HG02970 (cell line): ENCODE measurements at regions not wholly inside any gene's neighbourhood (a gene's known extent, or its start where the extent isn't known, plus 50 kb on each side); places are given as distances from the start of the nearest gene placed in this dataset.

Experiments
- ATAC-seq: cut with Tn5 transposase; IDR thresholded peaks from one replicate; pipeline ENCODE4 v1.9.1; 2021; ENCODE audit warnings: mild to moderate bottlenecking, moderate library complexity, moderate number of reproducible peaks; ENCODE audit not compliant: unreplicated experiment, low FRiP score

DNA sequence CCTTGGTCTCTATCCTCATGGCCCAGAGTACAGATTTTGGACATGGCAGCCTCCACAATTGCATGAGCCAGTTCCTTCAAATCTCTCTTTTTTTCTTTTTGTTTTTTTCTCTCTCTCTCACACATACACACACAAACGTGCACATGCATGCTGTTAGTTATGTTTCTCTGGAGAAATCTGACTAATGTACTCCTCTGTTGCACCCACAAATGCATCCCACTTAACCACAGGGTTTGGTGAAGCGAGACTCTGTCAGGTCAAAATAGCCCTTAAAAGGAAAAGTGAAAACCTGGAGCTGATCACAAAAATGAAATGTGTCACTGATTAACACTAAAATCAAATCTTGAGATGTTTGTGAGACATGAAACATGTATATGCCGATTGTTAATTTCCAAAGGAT lies 374.6 kb upstream of the ARGLU1 start:
- ATAC-seq = no peak

DNA sequence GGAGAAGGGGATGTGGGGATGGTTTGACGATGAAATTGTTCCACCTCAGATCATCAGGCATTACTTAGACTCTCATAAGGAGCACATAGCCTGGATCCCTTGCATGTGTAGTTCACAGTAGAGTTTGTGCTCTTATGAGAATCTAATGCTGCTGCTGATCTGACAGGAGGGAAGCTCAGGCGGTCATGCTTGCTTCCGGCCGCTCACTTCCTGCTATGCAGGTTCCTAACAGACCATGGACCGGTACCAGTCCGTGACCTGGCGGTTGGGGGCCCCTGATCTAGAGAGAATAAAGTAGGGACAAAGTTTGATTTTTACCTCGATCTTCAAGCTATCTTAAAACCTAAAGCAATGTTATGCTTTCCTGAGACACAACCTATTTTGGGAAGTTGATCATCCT lies 373.8 kb upstream of the ARGLU1 start:
- no peak for ATAC-seq

DNA sequence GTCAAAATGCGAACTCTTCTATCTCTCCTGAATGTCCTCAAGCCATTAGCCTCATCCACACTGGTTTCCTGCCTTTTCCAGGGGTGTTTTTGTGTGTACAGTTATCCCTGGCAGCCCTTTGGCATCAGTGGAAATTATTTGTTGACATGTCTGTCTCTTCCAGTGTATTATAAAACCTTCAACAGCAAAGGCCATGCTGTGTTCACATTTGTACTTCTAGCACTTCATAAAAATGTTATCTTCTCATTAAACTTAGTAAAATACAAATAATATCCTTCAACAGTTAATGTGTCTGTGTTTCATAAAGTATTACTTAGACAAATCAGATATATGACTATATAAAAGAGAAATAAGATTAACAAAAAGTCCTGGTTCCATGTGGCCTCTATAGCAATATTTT lies 359.5 kb upstream of the ARGLU1 start:
- no peak for ATAC-seq

DNA sequence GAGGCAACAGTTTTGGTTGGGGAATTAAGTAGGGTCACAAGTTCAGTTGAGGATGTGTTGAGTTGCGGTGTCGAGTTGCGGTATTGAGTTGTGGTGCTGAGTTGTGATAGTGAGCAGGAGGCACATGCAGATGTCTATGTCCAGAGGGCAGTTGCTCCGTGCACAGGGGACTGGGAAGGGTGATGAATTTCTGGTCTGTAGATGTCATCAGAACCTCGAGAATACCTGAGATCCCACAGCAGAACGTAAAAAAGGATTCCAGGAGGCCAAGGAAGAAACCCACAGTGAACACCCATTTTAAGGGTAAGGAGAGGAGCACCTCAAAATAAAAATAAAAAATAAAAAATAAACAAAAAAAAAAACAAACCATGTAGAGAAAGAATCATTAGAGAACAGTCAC lies 354.4 kb upstream of the ARGLU1 start:
- no peak for ATAC-seq

DNA sequence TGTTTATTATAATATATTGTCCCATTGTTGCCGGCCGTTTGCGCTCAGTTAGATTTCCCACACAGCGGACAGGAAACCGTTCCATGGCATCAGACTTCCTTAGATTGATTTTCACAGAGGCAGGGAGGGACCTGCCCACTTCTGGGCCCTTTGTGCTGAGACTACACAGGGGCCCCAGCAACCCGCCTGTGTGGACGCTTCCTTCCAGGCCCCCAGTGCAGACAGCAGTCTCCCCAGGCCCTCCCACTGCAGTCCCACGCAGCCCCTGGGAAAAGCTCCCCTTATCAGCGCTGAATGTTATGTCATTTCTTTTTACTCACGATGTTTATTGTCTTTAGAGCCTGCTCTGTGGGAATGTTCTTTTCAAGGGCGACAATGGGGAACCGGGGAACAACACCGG lies 351.7 kb upstream of the ARGLU1 start:
- no peak for ATAC-seq

DNA sequence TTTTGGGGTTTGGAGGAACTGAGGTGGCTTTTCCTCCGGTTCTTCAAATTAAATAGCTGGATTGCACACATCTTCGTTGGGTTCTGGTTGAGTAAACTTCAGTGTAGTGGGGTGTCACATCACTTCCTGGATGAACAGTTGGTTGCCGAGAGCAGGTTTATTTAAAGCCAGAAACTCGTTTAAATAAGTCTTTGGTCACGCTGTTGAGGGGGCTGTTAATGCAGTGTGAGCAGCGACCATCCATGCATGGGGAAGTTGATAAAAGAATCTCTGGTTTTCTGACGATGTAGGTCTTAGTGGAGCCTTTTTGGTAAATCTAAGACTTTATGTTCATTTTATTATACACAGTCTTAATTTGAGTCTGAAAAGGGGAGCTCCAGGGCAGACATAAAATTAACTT lies 351.2 kb upstream of the ARGLU1 start:
- ATAC-seq = no peak

DNA sequence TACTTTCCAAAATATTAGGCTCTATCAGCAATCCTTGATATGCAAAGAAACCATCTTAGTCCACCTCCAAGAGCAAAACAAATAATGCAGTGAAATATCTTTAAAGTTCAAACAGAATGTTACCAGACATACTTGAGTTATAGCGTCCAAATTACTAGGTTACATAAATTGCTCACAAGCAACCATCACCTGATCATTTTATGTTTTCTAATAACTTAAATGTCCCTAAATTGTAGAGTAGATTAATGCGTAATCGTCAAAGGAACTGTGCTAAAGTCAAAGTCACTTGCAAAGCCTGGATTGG lies 350.6 kb upstream of the ARGLU1 start:
- ATAC-seq = no peak

DNA sequence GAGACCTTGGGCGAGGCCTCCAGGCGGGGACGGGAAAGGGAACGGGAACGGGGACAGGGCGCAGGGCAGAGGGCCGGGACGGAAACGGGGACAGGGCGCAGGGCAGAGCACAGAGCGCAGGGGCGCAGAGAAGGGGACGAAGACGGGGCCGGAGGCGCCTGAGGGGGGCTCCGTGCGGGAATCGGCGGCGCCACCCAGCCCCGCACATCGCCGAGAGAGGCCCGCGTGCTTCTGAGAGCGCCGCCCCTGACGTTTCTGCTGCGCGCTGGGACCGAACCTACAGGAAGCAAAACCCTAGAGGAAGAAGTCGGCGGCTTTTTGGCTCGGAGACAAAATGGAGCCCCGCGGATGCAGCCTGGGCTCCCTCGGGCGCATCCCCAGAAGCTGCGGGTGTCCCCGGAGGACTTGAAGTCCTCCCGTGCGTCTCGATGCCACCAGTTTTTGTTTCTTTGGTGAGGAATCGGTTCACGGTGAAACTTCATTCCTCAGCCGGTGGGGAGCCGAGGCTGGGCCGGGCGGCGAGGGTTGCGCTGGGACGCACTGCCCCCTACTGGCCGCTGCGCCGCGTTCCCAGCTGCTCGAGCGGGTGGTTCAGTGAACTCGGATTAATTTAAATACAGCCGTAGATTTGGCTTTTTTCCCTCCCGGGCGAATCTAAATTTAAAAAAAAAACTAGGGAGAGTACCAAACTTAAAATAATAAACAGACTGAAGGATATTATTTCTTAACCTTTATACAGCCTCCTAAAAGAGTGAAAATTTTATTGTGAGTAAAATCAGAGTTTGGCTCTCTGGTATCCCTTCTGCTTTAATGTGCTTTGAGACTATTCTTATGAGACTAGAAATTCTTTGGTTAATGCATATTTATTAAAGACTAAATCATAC lies 350.0 kb upstream of the ARGLU1 start:
- peak; percentile 98 for ATAC-seq

DNA sequence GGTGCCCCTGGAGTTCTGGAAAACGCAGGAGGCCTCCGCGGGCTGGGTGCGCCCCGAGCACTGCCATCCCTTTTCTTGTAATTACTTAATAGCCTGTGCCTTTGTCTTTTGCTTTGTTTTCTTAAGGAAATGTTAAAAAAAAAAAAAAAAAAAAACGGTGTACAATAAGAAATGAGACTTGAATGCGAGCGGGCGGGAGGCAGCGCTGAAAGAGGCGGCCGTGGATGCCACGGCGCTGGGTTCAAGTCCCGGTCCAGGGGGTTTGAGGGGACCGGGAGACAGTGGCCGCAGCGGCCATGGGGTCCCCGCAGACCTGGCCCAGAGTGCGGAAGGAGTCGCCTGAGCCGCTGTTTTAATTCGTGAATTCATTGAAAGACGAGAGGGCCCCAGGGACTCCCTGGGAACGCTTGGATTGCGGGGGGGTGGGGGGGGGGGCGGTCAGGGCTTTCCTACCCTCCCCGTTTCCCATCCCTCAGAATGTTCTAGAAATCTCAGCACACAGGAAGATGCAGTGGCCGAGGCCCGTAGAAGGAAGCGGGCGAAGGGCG lies 349.2 kb upstream of the ARGLU1 start:
- no peak for ATAC-seq

DNA sequence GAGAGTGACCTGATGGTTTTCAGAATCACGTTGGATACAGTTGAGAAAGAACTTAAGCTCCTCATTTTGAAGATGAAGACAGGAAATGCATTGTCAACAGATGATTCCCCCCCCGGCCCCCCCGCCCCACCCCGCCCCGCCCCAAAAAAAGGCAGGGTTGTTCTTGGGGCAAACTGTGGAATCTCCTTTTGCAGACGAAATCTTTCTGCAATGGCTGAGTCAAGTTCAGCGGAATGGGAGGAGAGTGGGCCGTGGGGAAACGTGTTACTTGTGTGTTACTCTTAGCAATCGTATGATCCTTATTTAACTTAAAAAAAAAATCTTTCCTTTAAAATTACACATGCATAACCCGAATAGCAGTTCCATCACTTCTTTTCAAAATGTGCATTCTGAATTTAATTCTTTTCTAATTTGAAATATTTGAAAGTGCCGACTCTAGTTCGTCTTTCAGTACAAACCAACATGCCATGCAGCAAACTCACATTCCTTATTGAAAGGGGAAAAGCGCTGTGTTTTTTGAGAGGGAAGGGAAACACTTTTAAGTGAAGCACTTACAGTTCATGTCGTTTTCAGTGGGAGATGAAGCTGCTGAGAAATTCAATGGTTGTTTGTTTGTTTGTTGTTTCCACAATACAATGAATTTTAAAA lies 348.5 kb upstream of the ARGLU1 start:
- no peak for ATAC-seq

DNA sequence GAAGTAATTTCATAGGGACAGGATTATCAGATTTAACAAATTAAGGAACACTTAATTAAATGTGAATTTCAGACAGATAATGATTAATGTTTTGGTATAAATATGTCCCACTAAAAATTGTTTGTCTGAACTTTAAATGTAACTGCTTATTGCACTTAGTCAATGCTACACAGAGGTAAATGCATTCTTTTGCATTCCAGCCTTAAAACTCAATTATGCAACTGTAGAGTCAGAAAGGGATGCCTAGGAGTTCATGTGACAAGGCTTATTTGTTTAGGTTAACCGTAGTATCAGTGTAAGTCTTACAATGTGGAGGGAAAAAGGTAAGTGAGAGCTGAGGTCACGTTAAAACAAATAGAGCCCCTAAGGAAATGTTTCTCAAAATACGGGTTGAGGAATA lies 347.2 kb upstream of the ARGLU1 start:
- ATAC-seq = no peak

DNA sequence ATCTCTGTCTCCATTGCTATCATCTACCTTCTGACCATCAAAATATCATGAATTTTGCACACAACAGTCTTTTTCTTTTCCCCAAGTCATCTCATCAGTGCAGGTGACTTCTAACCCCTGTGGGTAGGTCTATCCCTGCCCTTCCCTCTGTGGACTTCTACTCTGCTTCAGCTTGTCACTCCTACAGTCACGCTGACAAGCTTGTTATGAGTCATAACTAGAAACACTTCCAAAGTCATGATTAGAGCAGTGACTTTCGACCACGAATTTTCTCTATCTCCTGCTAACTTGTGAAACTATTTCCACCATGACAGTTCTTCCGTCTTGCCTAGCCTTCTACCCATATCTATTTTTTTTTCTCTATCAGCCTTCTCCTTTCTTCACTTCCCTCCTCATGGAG lies 343.7 kb upstream of the ARGLU1 start:
- ATAC-seq = no peak

DNA sequence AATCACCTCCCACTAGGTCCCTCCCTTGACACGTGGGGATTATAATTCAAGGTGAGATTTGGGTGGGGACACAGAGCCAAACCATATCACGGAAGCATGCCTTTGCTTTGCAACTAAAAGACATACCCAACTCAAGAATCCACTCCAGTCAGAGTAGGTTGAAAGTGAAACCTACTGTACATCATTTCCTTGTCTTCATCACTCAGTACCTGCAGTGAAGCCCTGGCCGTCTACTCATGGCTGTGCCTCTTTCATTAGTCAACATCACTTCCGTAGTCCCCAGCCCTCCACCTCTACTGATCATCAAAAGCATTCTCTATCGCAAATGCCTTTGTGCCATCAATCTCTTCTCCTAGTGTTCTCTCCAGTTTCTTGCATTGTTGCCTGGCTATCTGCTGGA lies 343.1 kb upstream of the ARGLU1 start:
- ATAC-seq = no peak

DNA sequence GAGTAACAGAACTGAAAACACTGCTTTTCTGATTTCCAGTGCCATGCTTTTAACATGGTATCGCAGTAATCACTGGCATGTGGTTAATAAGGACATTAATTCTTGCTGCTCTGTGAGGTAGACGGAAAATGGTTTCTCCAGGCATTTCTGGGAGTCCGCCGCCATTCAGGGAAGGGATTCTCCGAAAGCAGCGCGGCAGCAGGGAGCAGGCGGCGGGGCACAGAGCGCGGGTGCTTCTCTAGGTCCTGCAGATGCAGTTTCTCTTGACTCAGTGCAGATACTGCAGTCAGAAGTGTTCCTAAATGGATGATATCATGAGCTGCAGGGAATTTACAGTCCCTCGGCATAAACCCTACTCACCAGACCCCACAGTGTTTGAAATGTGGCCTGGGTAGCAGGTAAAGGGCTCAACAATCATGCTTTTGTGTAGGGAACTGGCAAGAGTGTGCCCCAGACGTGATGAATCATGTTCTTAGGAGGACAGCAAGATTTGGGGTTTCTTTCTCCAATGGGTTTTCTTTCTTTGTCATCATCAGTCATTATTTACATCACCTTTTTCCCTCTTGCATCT lies 338.6 kb upstream of the ARGLU1 start:
- ATAC-seq = no peak

DNA sequence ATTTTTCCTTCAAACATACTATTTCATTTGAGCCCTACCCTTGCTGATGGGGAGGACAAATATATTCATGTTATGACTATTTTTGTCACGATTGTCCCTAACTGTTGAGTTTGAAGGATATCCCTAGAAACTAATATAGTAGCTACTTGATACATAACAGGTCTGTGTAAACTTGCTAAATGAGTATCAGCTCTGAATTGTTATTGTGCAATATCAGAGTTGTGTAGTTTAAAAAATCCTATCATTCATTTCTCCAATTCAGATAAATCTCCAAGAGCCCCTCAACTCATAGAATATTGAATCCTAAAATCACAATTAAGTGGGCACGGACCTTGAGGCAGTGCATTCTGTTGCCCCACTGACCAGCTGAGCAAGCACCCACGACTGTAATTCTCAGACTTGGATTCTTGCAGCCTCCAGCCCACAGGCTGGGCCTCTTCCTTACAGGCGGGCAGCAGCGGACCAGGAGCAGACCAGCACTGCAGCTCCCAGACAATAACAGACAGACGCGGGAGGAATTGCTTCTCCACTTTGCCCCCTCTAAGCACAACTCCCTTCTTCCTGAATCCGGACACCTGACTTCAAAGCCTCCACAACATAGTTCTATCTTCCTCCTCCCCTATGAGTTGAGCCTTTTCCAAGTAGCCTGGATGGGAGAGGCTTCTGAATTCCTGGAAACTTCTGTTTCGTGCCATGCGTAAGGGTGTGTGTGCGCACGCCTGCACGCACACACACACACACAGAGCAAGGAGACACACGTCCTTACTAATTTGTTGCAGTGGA lies 337.6 kb upstream of the ARGLU1 start:
- ATAC-seq = no peak

DNA sequence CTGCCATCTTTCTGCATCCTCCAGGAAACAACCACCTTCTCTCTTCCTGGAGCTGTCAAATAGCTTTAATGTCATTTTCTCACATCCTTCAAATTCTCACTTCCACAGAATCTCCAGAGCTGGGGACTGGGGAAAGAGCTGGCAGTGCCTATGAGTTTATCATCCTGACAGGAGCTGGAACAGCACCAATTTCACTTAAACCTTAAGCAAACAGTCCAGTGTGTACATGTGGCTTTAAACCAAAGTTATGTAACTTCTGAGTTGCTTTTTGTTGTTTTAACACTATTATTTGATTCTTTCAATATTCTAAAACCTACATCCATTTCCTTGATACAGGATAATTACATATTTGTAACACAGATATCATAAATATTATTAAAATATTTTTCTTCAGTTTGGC lies 331.5 kb upstream of the ARGLU1 start:
- no peak for ATAC-seq

DNA sequence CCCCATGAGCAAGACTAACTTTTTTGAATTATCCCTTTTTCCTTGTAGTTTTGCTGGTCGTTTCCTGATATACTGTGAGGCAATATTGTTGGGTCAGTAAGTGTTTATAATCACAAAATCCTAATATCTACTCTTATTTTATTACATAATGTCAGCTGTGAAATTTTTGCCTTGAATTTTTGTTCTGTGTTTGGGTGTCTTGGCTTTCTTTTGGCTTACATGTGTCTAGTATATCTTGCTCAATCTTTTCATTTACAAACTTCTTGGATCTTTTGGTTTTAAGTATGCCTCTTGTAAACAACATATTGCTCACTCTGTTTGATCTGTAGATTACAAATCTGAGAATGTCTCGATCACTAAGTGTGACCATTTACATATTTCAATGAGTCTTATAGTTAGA lies 330.3 kb upstream of the ARGLU1 start:
- no peak for ATAC-seq

DNA sequence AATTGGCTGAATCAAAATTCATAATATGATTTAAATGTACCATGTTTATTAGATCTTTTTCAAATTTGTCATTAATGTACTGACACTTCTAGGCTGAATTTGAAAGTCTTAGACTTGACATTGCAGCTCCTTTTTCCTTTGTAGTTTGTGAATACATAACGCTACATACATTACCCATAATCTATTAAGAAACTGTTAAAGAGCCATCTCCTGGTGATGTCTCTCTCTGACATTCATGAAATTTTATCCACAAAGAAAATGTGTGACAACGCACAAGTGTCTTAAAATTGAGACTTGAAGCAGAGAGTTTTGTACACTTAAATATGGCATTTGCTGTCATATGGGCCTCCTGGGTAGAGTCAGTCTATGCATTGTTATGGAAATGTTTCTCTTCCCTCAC lies 320.2 kb upstream of the ARGLU1 start:
- ATAC-seq = no peak

DNA sequence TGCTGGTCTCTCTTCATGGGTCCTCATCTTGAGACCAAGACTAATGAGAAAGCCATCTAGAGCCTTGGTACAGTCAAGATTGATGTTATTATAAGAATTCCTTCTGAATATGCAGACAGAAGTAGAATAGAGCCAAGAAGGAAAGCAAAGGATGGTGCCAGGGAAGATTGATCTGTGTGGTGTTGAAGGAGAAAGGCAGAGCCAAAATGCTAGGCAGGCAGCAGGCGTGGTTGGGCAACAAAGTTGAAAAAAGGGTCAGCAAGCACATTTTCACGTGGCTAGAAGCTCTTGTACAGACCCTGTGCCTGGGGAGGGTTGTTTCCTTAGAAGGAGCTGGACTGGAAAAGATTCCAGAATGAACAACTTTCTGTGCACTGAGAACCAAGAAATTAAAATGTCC lies 319.7 kb upstream of the ARGLU1 start:
- no peak for ATAC-seq

DNA sequence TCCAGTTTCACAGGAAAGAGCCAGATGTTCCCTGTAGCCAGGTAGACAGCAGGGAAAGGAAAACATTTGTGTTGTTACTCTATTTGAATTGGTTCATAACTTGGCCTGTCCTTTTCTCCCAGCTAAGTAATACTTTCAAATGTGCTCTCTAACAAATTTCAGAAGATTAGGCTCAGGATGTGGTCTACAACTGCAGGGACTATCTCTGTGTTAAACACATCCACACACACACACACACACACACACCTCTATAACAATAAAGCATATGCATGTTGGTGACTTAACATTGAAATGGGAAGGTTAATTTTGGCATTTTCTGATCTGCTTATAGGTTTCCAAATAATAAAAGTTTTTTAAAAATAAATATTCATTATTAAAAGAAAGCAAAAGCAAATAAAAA lies 316.0 kb upstream of the ARGLU1 start:
- ATAC-seq = no peak

DNA sequence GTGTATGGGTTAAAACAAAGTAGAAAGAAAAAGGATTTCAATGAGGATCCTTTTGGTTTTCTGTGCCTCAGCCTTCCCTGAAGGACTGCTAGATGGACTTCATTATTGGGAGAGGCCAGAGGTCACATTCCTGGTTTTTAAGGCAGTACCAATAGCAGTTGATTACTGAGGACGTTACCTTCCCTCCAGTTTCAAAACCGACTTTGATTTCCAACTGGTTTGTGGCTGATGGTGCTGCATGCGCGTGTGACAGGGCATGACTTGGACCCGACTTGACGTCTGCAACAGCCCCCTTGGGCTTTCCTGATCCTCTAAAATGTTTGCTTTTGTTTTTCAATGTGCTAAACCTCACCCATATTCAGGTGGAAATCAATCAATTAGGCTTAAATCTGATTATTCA lies 314.3 kb upstream of the ARGLU1 start:
- no peak for ATAC-seq
